ENCODE measurements at regions not wholly inside any gene's neighbourhood (a gene's known extent, or its start where the extent isn't known, plus 50 kb on each side); places are given as distances from the start of the nearest gene placed in this dataset.

DNA sequence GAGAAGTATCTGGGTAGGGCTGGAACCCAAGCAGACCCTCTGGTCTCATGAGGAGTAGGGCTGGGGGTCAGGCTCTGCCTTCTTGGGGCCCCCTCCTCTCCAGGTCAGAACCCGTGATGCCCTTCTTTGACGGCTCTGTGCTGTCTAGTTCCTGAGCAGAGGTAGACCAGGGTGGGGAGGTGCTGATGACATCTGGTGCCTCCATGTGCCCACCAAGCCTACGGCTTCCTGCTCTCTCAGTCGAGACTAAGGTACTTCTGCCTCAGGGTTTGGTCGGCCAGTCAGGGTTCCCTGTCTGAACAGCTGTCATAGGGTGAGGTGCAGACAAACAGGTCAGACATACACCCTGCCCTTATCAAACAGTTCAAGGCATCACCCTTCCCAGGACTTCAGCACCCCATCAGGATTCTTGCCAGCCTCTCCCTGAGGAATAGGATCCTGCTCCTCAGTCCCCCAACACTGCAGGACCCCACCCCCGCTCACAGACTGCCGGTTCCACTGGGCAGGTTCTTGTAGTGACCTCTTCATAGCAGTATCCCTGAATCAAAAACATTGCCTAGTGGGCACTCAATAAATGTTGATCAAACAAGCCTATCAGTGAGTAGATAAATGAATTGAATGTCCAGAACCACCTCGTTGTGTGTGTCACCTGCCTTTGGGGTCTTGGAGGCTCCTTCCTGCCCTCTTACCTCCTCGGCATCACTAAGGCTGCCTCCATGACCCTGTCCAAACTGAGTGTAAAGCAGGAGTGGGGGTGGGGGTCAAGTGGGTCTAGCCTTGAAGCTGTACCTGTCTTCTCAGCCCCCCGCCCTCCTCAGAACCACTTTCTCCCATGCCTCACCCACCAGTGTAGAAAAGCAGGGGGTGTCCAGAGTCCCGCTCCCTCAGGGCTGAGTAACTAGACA lies 158.2 kb downstream of the BUD13 start:
- Mint-ChIP-seq H3K27me3 (peaks cover 2% of the 10 kb centered on the region), H3K36me3 (ENCODE audit: low read depth) (no peaks in the 10 kb centered on the region), H3K9me3 (no peaks in the 10 kb centered on the region), H3K4me1 (no peaks in the 10 kb centered on the region), H3K27ac (no peak overlapping the region), H3K4me3 (no peak overlapping the region)
- POLR2A ChIA-PET = no interaction called here
- no peak for DNase-seq
- CTCF ChIA-PET = no interaction called here

DNA sequence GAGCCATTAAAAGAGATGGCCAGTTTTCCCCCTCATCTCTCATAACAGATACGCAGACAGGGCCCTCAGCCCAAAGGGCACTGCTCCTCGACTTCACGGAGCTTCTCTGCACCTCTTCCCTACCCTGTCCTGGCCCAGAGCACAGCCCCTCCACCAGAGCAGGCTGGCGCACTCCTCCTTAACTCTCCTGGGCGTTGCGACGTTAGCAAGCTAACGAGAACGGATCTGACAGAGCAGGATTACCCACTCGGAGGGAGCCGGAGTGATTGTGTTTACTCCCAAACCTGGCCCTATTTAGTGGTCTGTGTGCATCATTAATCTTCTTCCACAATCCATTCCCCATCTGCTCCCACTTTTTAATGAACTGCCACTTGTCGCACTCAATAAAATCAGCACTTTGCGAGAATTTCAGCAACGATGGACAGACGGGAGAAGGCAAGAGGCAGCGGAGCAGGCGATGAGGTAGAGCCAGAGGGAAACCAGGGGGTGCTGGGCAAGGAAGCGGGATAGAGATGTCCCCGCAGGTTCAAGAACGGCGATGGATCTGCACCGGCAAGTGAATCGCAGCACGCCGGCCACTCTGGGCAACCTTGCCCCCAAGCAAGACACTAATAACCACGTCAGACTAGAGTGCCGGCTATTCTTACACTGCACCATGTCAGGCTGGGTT lies 159.4 kb downstream of the BUD13 start:
- Mint-ChIP-seq H3K4me3 (no peak overlapping the region), H3K27me3 (peaks cover 2% of the 10 kb centered on the region), H3K9me3 (no peaks in the 10 kb centered on the region), H3K36me3 (ENCODE audit: low read depth) (no peaks in the 10 kb centered on the region), H3K27ac (no peak overlapping the region), H3K4me1 (no peaks in the 10 kb centered on the region)
- ChIA-PET POLR2A (no interaction called here), CTCF (no interaction called here)
- no peak for DNase-seq

GRCh38 chr11:116611998-116612620 lies 160.7 kb downstream of the BUD13 start:
- Mint-ChIP-seq H3K9me3 (no peaks in the 10 kb centered on the region), H3K4me1 (no peaks in the 10 kb centered on the region), H3K27ac (no peak overlapping the region), H3K27me3 (peaks cover 2% of the 10 kb centered on the region), H3K4me3 (no peak overlapping the region), H3K36me3 (ENCODE audit: low read depth) (no peaks in the 10 kb centered on the region)
- CTCF ChIA-PET = no interaction called here
- no peak for DNase-seq
- POLR2A ChIA-PET = no interaction called here

GRCh38 chr11:116610190-116610589 lies 162.6 kb downstream of the BUD13 start:
- CTCF ChIA-PET = no interaction called here
- H3K27me3 Mint-ChIP-seq = no peaks in the 10 kb centered on the region

DNA sequence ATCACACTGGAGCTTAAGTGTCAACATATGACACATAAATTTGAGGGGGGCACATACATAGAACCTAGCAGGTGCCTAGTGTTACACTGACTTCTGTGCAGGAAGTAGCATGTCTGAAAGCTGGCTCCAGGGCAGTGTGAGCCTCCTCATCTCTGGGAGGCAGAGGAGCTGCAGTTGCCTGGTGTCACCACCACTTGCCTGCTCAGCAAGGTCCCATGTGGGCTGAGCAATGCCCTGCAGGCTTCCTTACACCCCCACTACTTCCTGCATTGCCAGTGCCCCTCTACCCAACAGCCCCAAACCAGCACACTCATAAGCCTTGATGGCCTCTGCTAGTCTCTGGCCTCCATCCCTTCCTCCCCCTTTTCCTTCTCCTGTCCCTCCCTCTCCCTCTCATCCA lies 165.8 kb downstream of the BUD13 start:
- DNase-seq = no peak
- Mint-ChIP-seq H3K27me3 (no peaks in the 10 kb centered on the region), H3K36me3 (ENCODE audit: low read depth) (no peaks in the 10 kb centered on the region), H3K4me3 (no peak overlapping the region), H3K4me1 (no peaks in the 10 kb centered on the region), H3K9me3 (no peaks in the 10 kb centered on the region), H3K27ac (no peak overlapping the region)
- POLR2A ChIA-PET = no interaction called here
- CTCF ChIA-PET = no interaction called here

More at GRCh38 chr11:116610190-116610589, 162.6 kb downstream of the BUD13 start:
- Mint-ChIP-seq H3K4me1 (no peaks in the 10 kb centered on the region), H3K4me3 (no peak overlapping the region), H3K27ac (no peak overlapping the region), H3K36me3 (ENCODE audit: low read depth) (no peaks in the 10 kb centered on the region), H3K9me3 (no peaks in the 10 kb centered on the region)
- no peak for DNase-seq
- POLR2A ChIA-PET = no interaction called here

- ChIA-PET CTCF (no interaction called here), POLR2A (no interaction called here)
- Mint-ChIP-seq H3K27ac (no peak overlapping the region), H3K36me3 (ENCODE audit: low read depth) (no peaks in the 10 kb centered on the region), H3K9me3 (no peaks in the 10 kb centered on the region), H3K4me1 (no peaks in the 10 kb centered on the region), H3K4me3 (no peak overlapping the region), H3K27me3 (no peaks in the 10 kb centered on the region)
- peak; percentile 60 for DNase-seq
Observed at GRCh38 chr11:116605543-116606459, 167.0 kb downstream of the BUD13 start.

- Mint-ChIP-seq H3K4me1 (no peaks in the 10 kb centered on the region), H3K9me3 (no peaks in the 10 kb centered on the region), H3K36me3 (ENCODE audit: low read depth) (no peaks in the 10 kb centered on the region), H3K27ac (no peak overlapping the region), H3K27me3 (no peaks in the 10 kb centered on the region), H3K4me3 (no peak overlapping the region)
- ChIA-PET CTCF (no interaction called here), POLR2A (no interaction called here)
- DNase-seq = no peak
Observed at GRCh38 chr11:116603728-116604323, 169.0 kb downstream of the BUD13 start.

DNA sequence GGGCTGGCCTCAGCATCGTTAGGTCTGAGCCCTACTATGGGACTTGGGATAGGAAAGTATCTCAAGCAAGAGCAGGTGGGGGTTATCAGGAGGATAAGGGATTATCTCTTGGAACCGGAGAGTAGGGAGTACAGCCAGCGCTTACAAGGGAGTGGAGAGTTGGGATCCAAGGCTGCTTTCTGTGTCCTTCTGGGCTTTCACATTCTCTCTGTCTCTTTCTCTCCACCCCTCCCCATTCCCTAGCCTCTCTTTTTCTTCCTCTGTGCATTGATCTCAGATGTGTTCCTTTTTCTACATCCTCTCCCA lies 170.2 kb downstream of the BUD13 start:
- Mint-ChIP-seq H3K4me3 (no peak overlapping the region), H3K27ac (no peak overlapping the region), H3K36me3 (ENCODE audit: low read depth) (no peaks in the 10 kb centered on the region), H3K27me3 (no peaks in the 10 kb centered on the region), H3K4me1 (no peaks in the 10 kb centered on the region), H3K9me3 (no peaks in the 10 kb centered on the region)
- POLR2A ChIA-PET = no interaction called here
- CTCF ChIA-PET = no interaction called here
- DNase-seq = no peak

DNA sequence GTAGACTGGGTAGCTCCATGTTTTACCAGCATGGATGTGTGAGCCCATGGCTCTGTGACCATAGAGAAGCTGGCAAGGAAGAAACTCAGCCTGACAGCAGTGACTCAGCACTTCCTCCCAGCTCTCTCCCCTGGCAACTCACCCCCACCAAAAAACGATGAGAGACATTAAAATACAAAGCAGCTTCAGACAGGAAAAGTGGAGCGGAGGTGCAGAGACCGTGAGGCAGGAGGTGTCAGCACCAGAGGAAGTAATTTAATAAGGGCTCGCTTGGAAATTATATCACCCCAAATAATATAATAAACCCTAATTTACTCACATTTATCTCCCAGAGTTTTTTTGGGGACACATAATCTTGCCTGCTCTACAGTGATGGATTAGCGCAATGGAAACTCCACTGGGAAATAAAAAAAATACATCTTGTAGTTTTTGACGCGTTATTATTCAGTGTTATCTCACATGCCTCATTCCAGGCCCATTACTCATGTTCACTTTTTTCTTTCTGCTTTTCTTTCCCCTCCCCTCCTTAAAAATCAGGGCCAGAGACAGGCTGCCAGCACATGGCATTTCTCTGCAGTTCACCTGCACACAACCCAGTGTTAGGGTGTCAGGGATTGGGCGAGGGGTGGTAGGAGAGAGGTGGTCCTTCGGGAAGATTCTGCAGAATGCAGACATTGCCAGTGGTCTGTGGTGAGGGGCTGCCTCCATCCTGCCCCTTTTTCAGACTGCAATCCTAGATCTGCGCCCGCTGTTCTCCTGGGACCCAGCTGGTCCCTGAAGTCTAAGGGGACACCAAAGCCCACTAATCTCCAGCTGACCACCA lies 170.8 kb downstream of the BUD13 start:
- Mint-ChIP-seq H3K27me3 (no peaks in the 10 kb centered on the region), H3K36me3 (ENCODE audit: low read depth) (no peaks in the 10 kb centered on the region), H3K4me3 (no peak overlapping the region), H3K27ac (no peak overlapping the region), H3K4me1 (no peaks in the 10 kb centered on the region), H3K9me3 (no peaks in the 10 kb centered on the region)
- POLR2A ChIA-PET = no interaction called here
- CTCF ChIA-PET = no interaction called here
- DNase-seq = no peak

- Mint-ChIP-seq H3K27me3 (no peaks in the 10 kb centered on the region), H3K36me3 (ENCODE audit: low read depth) (no peaks in the 10 kb centered on the region), H3K4me1 (no peaks in the 10 kb centered on the region), H3K27ac (no peak overlapping the region), H3K4me3 (no peak overlapping the region), H3K9me3 (no peaks in the 10 kb centered on the region)
- no peak for DNase-seq
- CTCF ChIA-PET = no interaction called here
- POLR2A ChIA-PET = no interaction called here
Observed at GRCh38 chr11:116600930-116601329, 171.9 kb downstream of the BUD13 start.

DNA sequence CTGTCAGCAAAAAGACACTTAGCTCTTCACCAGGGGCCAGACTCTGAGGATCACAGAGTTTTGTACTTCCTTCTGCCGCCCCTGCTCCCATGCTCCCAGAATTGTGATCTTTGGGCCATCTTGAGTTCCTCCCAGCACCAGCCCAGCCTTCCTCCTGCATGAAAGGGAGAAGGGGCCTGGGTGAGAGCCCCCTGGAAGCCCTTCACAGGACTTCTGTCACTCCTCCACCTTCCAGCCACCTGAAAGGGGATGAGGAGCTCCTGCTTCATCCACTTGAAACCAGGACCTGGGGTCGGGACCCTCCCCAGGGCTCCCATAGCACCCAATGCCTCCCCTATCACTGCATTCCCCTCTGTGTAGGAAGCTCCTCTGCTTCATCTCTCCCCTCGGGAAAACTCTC lies 174.2 kb downstream of the BUD13 start:
- H3K4me1 Mint-ChIP-seq = no peaks in the 10 kb centered on the region
- H3K36me3 Mint-ChIP-seq (ENCODE audit: low read depth) = no peaks in the 10 kb centered on the region
- CTCF ChIA-PET = interaction anchor here (1.2 kb wide), 1 partner anchor 43 kb away, joined by 3 read pairs; no protein-coding TSS in a partner anchor
- H3K27me3 Mint-ChIP-seq = no peaks in the 10 kb centered on the region
- H3K27ac Mint-ChIP-seq = no peak overlapping the region
- H3K9me3 Mint-ChIP-seq = no peaks in the 10 kb centered on the region
- DNase-seq = no peak
- no peak overlapping the region for H3K4me3 Mint-ChIP-seq
- POLR2A ChIA-PET = no interaction called here

GRCh38 chr11:116598036-116598435 lies 174.8 kb downstream of the BUD13 start:
- Mint-ChIP-seq H3K27me3 (no peaks in the 10 kb centered on the region), H3K9me3 (no peaks in the 10 kb centered on the region), H3K27ac (no peak overlapping the region), H3K4me1 (no peaks in the 10 kb centered on the region), H3K36me3 (ENCODE audit: low read depth) (no peaks in the 10 kb centered on the region), H3K4me3 (no peak overlapping the region)
- ChIA-PET CTCF (no interaction called here), POLR2A (no interaction called here)
- DNase-seq = no peak

Measured in activated CD4-positive, alpha-beta T cell treated with anti-CD3 and anti-CD28 coated beads, Interleukin-2, amount 10 ng/mL, durations not matched to agents 7 days and 5 days (primary cell).